ENCODE measurements at regions not wholly inside any gene's neighbourhood (a gene's known extent, or its start where the extent isn't known, plus 50 kb on each side); places are given as distances from the start of the nearest gene placed in this dataset.

GRCh38 chr2:204059016-204059415 is 122.5 kb downstream of the ICOS start:
- Histone ChIP-seq H3K27ac (ENCODE audit: low read depth, low read length, poor library complexity, severe bottlenecking) (no peak overlapping the region), H3K4me3 (ENCODE audit: low read depth, low read length, poor library complexity, severe bottlenecking) (no peak overlapping the region), H3K9me2 (ENCODE audit: low read depth, low read length) (no peaks in the 10 kb centered on the region), H3K9ac (ENCODE audit: low read length) (no peak overlapping the region), H3F3A (ENCODE audit: insufficient read depth, low read length) (no peaks in the 10 kb centered on the region), H3K27me3 (ENCODE audit: insufficient read depth, low read length) (no peaks in the 10 kb centered on the region), H3K9me3 (ENCODE audit: low read length) (no peaks in the 10 kb centered on the region), H3K4me2 (ENCODE audit: low read length) (no peak overlapping the region), H3K36me3 (ENCODE audit: insufficient read depth, low read length) (no peaks in the 10 kb centered on the region), H4K20me1 (ENCODE audit: insufficient read depth, low read length) (no peaks in the 10 kb centered on the region), H3K4me1 (ENCODE audit: insufficient read depth, low read length, severe bottlenecking) (no peaks in the 10 kb centered on the region), H3K79me2 (ENCODE audit: insufficient read depth, low read length) (no peaks in the 10 kb centered on the region), H2AFZ (ENCODE audit: low read length) (no peak overlapping the region)
- TF ChIP-seq, protein P1, sequence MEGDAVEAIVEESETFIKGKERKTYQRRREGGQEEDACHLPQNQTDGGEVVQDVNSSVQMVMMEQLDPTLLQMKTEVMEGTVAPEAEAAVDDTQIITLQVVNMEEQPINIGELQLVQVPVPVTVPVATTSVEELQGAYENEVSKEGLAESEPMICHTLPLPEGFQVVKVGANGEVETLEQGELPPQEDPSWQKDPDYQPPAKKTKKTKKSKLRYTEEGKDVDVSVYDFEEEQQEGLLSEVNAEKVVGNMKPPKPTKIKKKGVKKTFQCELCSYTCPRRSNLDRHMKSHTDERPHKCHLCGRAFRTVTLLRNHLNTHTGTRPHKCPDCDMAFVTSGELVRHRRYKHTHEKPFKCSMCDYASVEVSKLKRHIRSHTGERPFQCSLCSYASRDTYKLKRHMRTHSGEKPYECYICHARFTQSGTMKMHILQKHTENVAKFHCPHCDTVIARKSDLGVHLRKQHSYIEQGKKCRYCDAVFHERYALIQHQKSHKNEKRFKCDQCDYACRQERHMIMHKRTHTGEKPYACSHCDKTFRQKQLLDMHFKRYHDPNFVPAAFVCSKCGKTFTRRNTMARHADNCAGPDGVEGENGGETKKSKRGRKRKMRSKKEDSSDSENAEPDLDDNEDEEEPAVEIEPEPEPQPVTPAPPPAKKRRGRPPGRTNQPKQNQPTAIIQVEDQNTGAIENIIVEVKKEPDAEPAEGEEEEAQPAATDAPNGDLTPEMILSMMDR (IDR thresholded peaks at IDR 0.05; ENCODE audit: low read length) = no peak
- no peak for TF ChIP-seq EZH2 (IDR thresholded peaks at IDR 0.05; ENCODE audit: borderline replicate concordance, low read length)

DNA sequence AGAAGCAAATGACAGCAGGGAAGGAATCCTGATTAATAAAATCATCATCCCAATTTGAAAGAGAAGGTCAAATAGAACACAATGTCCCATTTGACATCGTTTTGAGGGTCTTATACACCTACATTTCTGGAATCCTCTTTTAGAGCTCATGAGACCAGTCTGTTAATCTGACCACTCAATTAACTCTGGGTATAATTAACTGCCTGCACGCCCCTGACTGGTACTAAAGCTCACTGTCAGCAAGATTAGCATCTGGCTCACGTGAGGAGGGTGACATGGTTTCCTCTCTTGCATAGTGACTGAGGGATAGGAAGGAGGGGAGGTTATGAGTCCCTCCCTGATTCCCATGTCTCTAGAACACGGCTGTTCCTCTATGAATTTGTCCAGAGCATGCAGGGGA is 124.3 kb downstream of the ICOS start:
- no peak overlapping the region for H3K27ac ChIP-seq (ENCODE audit: low read depth, low read length, poor library complexity, severe bottlenecking)
- no peak overlapping the region for H3K9ac ChIP-seq (ENCODE audit: low read length)
- H3K4me3 ChIP-seq (ENCODE audit: low read depth, low read length, poor library complexity, severe bottlenecking) = no peak overlapping the region
- H3K36me3 ChIP-seq (ENCODE audit: insufficient read depth, low read length) = no peaks in the 10 kb centered on the region
- H3F3A ChIP-seq (ENCODE audit: insufficient read depth, low read length) = no peaks in the 10 kb centered on the region
- no peak overlapping the region for H2AFZ ChIP-seq (ENCODE audit: low read length)
- H3K79me2 ChIP-seq (ENCODE audit: insufficient read depth, low read length) = no peaks in the 10 kb centered on the region
- no peaks in the 10 kb centered on the region for H4K20me1 ChIP-seq (ENCODE audit: insufficient read depth, low read length)
- no peak overlapping the region for H3K4me2 ChIP-seq (ENCODE audit: low read length)
- TF ChIP-seq, protein P1 (IDR thresholded peaks at IDR 0.05; ENCODE audit: low read length) = no peak
- H3K9me3 ChIP-seq (ENCODE audit: low read length) = no peaks in the 10 kb centered on the region
- no peaks in the 10 kb centered on the region for H3K4me1 ChIP-seq (ENCODE audit: insufficient read depth, low read length, severe bottlenecking)
- H3K27me3 ChIP-seq (ENCODE audit: insufficient read depth, low read length) = no peaks in the 10 kb centered on the region
- no peaks in the 10 kb centered on the region for H3K9me2 ChIP-seq (ENCODE audit: low read depth, low read length)

- H3K27me3 ChIP-seq (ENCODE audit: insufficient read depth, low read length) = no peaks in the 10 kb centered on the region
- no peak overlapping the region for H2AFZ ChIP-seq (ENCODE audit: low read length)
- no peaks in the 10 kb centered on the region for H3K79me2 ChIP-seq (ENCODE audit: insufficient read depth, low read length)
- H3K4me2 ChIP-seq (ENCODE audit: low read length) = no peak overlapping the region
- no peak overlapping the region for H3K4me3 ChIP-seq (ENCODE audit: low read depth, low read length, poor library complexity, severe bottlenecking)
- no peak for TF ChIP-seq EZH2 (IDR thresholded peaks at IDR 0.05; ENCODE audit: borderline replicate concordance, low read length)
- TF ChIP-seq, protein P1 (IDR thresholded peaks at IDR 0.05; ENCODE audit: low read length) = no peak
- no peak overlapping the region for H3K27ac ChIP-seq (ENCODE audit: low read depth, low read length, poor library complexity, severe bottlenecking)
- no peaks in the 10 kb centered on the region for H4K20me1 ChIP-seq (ENCODE audit: insufficient read depth, low read length)
- H3K9me3 ChIP-seq (ENCODE audit: low read length) = no peaks in the 10 kb centered on the region
- H3K36me3 ChIP-seq (ENCODE audit: insufficient read depth, low read length) = no peaks in the 10 kb centered on the region
- no peaks in the 10 kb centered on the region for H3K4me1 ChIP-seq (ENCODE audit: insufficient read depth, low read length, severe bottlenecking)
- no peaks in the 10 kb centered on the region for H3F3A ChIP-seq (ENCODE audit: insufficient read depth, low read length)
- H3K9me2 ChIP-seq (ENCODE audit: low read depth, low read length) = no peaks in the 10 kb centered on the region
- no peak overlapping the region for H3K9ac ChIP-seq (ENCODE audit: low read length)
Measured at GRCh38 chr2:204061241-204061640, 124.7 kb downstream of the ICOS start.
